ENCODE measurements at regions not wholly inside any gene's neighbourhood (a gene's known extent, or its start where the extent isn't known, plus 50 kb on each side); places are given as distances from the start of the nearest gene placed in this dataset.

GRCh38 chr15:24733659-24734058, 58.1 kb downstream of the NPAP1 start:
- Histone ChIP-seq H3K27ac (no peak overlapping the region), H3K4me2 (no peak overlapping the region), H3K4me1 (no peaks in the 10 kb centered on the region), H3K9me3 (no peaks in the 10 kb centered on the region), H3K4me3 (no peak overlapping the region)
- CTCF ChIA-PET = no interaction called here
- POLR2A ChIA-PET = no interaction called here
- 39% methylated on average over 2 of the region's 2 CpGs for WGBS (ENCODE audit: missing lambda C conversion rate)
- DNase-seq (ENCODE audit: low read depth in 1 of 2, low spot score in 1 of 2) (no peak), ATAC-seq (no peak), FAIRE-seq (no peak)
- TF ChIP-seq RCOR1 (IDR thresholded peaks at IDR 0.05; ENCODE audit: low read depth, low read length) (no peak), ELK1 (IDR thresholded peaks at IDR 0.05; ENCODE audit: low read depth, low read length) (no peak), ZC3H11A (IDR thresholded peaks at IDR 0.05) (no peak), SMC3 (IDR thresholded peaks at IDR 0.05) (no peak), EHF (CRISPR knock-in tag; IDR thresholded peaks at IDR 0.05) (no peak), CEBPB (IDR thresholded peaks at IDR 0.05) (no peak), KDM1A (IDR thresholded peaks at IDR 0.05; ENCODE audit: low read depth) (no peak), FOSB (CRISPR knock-in tag; IDR thresholded peaks at IDR 0.05) (no peak), ATOH8 (CRISPR knock-in tag; IDR thresholded peaks at IDR 0.05; ENCODE audit: low read depth) (no peak), HOXA7 (CRISPR knock-in tag; IDR thresholded peaks at IDR 0.05) (no peak), RAD21 (conservative IDR thresholded peaks at IDR 0.05 in 1 of 2, IDR thresholded peaks at IDR 0.05 in 1 of 2) (no peak), USF2 (IDR thresholded peaks at IDR 0.05) (no peak), GATA3 (IDR thresholded peaks at IDR 0.05; ENCODE audit: borderline replicate concordance) (no peak), MAZ (IDR thresholded peaks at IDR 0.05; ENCODE audit: borderline replicate concordance, low read depth, low read length) (no peak), PHF8 (IDR thresholded peaks at IDR 0.05; ENCODE audit: borderline replicate concordance, low read depth) (no peak), TP53 (CRISPR knock-in tag; IDR thresholded peaks at IDR 0.05) (no peak), CBX8 (IDR thresholded peaks at IDR 0.05) (no peak)
- TF ChIP-seq, protein P1, sequence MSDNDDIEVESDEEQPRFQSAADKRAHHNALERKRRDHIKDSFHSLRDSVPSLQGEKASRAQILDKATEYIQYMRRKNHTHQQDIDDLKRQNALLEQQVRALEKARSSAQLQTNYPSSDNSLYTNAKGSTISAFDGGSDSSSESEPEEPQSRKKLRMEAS (IDR thresholded peaks at IDR 0.05) = no peak
- TF ChIP-seq, protein P2, sequence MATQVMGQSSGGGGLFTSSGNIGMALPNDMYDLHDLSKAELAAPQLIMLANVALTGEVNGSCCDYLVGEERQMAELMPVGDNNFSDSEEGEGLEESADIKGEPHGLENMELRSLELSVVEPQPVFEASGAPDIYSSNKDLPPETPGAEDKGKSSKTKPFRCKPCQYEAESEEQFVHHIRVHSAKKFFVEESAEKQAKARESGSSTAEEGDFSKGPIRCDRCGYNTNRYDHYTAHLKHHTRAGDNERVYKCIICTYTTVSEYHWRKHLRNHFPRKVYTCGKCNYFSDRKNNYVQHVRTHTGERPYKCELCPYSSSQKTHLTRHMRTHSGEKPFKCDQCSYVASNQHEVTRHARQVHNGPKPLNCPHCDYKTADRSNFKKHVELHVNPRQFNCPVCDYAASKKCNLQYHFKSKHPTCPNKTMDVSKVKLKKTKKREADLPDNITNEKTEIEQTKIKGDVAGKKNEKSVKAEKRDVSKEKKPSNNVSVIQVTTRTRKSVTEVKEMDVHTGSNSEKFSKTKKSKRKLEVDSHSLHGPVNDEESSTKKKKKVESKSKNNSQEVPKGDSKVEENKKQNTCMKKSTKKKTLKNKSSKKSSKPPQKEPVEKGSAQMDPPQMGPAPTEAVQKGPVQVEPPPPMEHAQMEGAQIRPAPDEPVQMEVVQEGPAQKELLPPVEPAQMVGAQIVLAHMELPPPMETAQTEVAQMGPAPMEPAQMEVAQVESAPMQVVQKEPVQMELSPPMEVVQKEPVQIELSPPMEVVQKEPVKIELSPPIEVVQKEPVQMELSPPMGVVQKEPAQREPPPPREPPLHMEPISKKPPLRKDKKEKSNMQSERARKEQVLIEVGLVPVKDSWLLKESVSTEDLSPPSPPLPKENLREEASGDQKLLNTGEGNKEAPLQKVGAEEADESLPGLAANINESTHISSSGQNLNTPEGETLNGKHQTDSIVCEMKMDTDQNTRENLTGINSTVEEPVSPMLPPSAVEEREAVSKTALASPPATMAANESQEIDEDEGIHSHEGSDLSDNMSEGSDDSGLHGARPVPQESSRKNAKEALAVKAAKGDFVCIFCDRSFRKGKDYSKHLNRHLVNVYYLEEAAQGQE (IDR thresholded peaks at IDR 0.05) = no peak

- no peak for DNase-seq (ENCODE audit: low read depth in 1 of 2, low spot score in 1 of 2)
- Histone ChIP-seq H3K4me3 (no peak overlapping the region), H3K4me1 (no peaks in the 10 kb centered on the region), H3K4me2 (no peak overlapping the region), H3K9me3 (no peaks in the 10 kb centered on the region), H3K27ac (no peak overlapping the region)
- ChIA-PET POLR2A (no interaction called here), CTCF (no interaction called here)
- no peak for FAIRE-seq
- WGBS (ENCODE audit: missing lambda C conversion rate) = 0% methylated on average over 1 of the region's 1 CpG
- ATAC-seq = 0 out of 6 replicates have a peak, but pooled peaks of 1 of the 2 experiments have one; percentile 19
- TF ChIP-seq JUN (IDR thresholded peaks at IDR 0.05) (no peak), CBX2 (IDR thresholded peaks at IDR 0.05; ENCODE audit: borderline replicate concordance, low read depth) (no peak), GATA3 (IDR thresholded peaks at IDR 0.05; ENCODE audit: borderline replicate concordance) (no peak), HDAC2 (IDR thresholded peaks at IDR 0.05) (no peak), KDM1A (IDR thresholded peaks at IDR 0.05; ENCODE audit: low read depth) (no peak), EHF (CRISPR knock-in tag; IDR thresholded peaks at IDR 0.05) (no peak), POLR2AphosphoS2 (conservative IDR thresholded peaks at IDR 0.05; ENCODE audit: low read length) (no peak), EHMT2 (IDR thresholded peaks at IDR 0.05; ENCODE audit: low read depth) (no peak), NPAS2 (CRISPR knock-in tag; IDR thresholded peaks at IDR 0.05; ENCODE audit: borderline replicate concordance) (no peak)
- TF ChIP-seq, protein P2 (IDR thresholded peaks at IDR 0.05) = no peak
- TF ChIP-seq, protein P1 (IDR thresholded peaks at IDR 0.05) = no peak
- TF ChIP-seq, protein P3, sequence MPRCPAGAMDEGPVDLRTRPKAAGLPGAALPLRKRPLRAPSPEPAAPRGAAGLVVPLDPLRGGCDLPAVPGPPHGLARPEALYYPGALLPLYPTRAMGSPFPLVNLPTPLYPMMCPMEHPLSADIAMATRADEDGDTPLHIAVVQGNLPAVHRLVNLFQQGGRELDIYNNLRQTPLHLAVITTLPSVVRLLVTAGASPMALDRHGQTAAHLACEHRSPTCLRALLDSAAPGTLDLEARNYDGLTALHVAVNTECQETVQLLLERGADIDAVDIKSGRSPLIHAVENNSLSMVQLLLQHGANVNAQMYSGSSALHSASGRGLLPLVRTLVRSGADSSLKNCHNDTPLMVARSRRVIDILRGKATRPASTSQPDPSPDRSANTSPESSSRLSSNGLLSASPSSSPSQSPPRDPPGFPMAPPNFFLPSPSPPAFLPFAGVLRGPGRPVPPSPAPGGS (IDR thresholded peaks at IDR 0.05) = no peak
These were observed 58.8 kb downstream of the NPAP1 start for GRCh38 chr15:24734396-24734795.

All from A549 (cell line).